DOHH2 (cell line): ENCODE measurements at regions not wholly inside any gene's neighbourhood (a gene's known extent, or its start where the extent isn't known, plus 50 kb on each side); places are given as distances from the start of the nearest gene placed in this dataset.

Experiments used
- EZH2phosphoT487 ChIP-seq: fragments of 200-600 bp; sonication (generic); IDR thresholded peaks from 2 replicates; pipeline ENCODE4 v1.6.1; 2017; ENCODE audit warnings: borderline replicate concordance, mild to moderate bottlenecking, antibody characterized with exemption, low read length, moderate library complexity, mixed read lengths
- TF ChIP-seq, protein P1 (sequence below): fragments of 200-600 bp; sonication (generic); IDR thresholded peaks from one replicate; pipeline ENCODE4 v1.5.1; 2014; ENCODE audit warnings: antibody characterized with exemption, mild to moderate bottlenecking, low read depth, low read length; ENCODE audit not compliant: poor library complexity, severe bottlenecking

DNA sequence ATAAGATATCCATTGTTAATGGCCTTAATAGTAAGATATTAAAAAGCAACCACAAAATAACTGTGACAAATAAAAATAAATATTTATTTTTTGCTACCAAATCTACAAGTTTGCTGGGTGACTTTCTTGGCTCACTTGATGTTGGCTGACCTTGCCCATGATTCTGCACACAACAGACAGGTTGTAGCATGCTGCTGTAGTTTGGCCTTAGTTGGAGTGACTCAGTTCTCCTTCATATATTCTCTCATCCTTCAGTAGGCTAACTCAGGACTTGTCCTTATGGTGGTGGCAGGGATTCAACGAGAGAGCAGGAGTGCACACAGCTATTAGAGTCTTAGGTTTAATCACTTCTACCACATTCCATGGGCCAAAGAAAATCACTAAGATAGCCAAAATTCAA, 437.9 kb downstream of the MRPL39 start:
- TF ChIP-seq, protein P1, sequence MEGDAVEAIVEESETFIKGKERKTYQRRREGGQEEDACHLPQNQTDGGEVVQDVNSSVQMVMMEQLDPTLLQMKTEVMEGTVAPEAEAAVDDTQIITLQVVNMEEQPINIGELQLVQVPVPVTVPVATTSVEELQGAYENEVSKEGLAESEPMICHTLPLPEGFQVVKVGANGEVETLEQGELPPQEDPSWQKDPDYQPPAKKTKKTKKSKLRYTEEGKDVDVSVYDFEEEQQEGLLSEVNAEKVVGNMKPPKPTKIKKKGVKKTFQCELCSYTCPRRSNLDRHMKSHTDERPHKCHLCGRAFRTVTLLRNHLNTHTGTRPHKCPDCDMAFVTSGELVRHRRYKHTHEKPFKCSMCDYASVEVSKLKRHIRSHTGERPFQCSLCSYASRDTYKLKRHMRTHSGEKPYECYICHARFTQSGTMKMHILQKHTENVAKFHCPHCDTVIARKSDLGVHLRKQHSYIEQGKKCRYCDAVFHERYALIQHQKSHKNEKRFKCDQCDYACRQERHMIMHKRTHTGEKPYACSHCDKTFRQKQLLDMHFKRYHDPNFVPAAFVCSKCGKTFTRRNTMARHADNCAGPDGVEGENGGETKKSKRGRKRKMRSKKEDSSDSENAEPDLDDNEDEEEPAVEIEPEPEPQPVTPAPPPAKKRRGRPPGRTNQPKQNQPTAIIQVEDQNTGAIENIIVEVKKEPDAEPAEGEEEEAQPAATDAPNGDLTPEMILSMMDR, result no peak
- no peak for TF ChIP-seq EZH2phosphoT487
